Mucosa of gallbladder (tissue), 1 donor: ENCODE measurements at regions not wholly inside any gene's neighbourhood (a gene's known extent, or its start where the extent isn't known, plus 50 kb on each side); places are given as distances from the start of the nearest gene placed in this dataset.

Experiments
- DNase-seq: peaks from one replicate; pipeline ENCODE4 v3.0.0-alpha.2; 2020; ENCODE audit warnings: low spot score
- donor health status: DM: no; HTN: no; CAD: no.

DNA sequence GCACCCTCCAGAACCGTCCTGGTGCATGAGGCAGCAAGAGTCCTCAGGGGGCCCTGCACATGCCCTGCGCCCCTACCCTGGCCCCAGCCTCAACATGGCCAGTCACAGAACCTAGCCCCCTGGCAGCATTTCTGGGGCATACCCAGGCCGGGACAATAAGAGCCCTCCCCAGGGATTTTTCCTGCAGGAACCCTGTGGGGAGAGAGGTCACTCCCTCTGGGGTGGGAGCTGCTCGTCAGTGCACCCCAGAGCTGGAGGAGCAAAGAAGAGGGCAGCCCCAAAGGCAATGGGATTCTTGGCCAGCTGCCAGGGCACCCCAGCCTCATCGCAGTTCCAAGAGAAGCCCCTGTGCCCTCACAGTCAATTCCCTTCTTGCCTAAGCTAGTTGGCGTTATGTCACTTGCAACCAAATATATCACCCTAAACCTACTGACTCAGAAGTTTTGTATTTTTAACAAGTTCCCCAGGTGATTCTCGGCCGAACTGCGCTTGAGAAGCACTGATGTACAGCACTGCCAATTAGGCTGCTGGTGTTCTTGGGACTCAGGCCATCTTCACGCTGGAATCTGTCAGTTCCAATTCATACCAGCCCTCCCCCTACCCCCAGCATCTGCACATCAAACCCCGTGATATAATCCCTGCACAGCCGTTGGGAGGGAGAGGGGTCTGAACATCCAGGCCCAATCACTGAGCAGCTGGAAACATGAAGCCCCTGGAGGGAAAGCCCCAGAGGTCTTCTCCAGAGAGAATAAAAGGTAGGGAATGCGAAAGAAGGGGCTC lies 87.5 kb upstream of the PRR20G start:
- DNase-seq, result no peak

DNA sequence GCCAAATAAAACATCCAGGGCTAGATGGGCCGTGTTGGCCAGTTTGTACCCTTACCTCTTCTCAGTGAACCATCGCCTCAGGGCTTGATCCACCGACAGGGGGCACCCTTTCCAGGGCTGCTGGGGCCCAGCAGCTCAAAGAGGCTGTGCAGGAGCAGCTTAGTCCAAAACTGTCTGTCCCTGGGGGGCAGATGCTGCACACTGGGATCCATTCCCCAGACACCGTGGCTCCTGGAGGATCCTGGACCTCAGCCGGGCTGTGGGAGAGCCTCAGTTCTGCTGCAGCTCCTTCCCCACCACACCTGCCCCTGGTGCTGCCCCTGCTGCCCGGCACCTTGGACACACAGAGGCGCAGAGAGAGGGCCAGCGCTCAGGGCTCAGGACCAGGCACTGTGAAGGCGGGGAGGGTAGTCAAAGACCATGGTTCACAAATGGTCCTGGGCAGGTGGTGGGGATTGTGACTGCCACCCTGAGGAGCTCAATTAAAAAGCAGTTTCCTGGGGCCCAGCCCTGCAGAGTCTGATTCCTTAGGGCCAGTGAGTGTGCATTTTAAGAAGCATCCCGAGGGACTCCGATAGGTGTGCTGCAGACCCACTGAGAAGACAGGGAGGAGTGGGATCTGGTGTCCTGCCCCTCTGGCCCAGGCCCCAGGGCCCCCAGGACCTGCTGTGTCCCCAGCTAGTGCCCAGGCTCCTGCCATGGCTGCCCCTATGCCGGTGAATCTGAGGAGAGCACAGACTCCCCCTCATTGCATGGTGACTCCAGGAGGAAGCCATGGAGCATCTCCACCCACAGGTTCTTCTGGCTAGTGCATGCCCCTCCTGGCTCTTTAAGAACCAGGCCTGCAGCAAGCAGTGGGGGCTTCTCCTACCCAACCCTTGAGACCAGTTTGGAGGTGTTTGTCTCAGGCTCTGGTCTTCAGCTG lies 86.5 kb upstream of the PRR20G start:
- DNase-seq, result no peak

GRCh38 chr3:127373441-127374085 lies 85.7 kb upstream of the PRR20G start:
- DNase-seq, result no peak

DNA sequence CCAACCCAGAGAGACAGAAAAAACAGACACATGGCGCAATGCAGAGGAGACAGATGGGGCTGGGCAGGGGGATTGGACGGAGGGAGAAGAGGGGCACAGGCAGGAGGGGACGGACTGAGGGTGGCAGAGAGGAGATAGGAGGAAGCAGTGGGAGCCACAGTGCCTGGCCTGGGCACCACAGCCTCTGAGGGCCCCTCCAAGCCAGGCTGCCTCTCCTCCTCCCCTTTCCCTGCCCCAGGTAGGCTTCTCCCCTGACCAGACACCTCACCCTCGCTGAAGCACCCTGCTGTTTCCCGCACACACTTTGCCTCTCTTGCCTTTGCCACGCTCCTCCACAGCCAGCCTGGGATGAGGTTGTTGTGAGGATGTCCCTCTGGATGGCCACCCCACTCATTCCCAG lies 84.0 kb upstream of the PRR20G start:
- DNase-seq, result no peak

DNA sequence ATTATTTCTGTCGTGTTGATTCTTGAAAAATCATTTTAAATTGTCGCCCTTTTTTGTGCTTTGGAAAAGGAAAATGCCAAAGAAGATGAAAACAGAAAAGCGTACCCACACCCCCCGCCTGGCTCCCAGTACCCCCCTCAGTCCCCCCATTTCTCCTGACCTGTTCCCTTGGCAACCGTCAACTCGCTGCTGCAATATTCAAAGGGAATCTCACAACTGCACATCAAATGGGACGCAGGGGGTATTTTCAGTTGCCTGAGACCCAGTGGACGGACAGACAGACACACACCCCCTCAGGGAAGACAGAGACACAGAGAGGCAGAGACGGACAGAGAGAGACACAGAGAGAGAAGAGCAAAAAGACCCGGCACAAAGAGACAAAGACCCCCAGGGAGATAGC lies 83.5 kb upstream of the PRR20G start:
- DNase-seq, result no peak

DNA sequence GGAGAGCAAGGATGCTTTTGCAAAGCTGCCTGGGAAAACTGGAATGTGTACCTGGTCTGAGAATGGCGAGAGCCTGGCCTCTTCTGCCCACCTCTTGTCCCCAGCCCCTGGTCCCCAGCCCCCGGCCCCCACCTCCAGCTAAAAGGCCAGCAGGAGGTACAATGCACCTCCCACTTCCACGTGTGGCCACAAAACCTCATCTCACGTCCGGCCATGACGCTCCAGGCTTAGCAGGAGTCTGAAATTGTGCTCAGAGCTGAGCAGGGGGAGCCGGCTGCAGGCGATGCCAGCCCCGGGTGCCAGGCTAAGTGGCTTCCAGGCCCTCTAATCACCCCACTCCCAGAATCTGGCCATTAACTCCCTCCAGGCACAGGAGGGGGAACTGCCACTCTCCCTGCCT lies 83.1 kb upstream of the PRR20G start:
- no peak for DNase-seq

DNA sequence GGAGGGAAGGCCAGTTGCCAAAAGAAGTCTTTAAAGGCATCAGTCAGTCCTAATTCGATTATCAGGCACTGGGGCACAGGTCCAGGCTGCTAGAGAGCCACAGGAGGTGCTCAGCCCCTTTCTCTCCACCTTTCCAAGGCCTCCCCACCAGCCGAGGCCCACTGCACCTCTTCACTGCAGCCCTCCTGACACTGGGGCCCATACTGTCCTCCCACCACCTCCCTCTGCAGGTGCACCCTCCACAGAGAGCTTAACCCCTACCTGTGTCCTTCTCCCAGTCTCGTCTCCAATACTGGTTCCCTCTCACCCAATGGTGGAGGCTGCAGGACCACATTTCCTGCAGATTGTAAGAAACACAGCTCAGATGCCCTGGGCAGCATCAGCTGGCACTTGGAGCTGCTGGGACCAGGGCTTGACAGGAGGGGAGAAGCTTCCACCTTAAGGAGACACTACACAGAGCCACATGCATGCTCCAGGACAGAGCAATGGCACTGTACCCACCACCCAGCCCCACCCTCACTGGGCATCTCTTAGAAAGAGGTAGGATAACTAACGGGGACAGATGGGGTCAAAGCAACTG lies 81.6 kb upstream of the PRR20G start:
- no peak for DNase-seq

DNA sequence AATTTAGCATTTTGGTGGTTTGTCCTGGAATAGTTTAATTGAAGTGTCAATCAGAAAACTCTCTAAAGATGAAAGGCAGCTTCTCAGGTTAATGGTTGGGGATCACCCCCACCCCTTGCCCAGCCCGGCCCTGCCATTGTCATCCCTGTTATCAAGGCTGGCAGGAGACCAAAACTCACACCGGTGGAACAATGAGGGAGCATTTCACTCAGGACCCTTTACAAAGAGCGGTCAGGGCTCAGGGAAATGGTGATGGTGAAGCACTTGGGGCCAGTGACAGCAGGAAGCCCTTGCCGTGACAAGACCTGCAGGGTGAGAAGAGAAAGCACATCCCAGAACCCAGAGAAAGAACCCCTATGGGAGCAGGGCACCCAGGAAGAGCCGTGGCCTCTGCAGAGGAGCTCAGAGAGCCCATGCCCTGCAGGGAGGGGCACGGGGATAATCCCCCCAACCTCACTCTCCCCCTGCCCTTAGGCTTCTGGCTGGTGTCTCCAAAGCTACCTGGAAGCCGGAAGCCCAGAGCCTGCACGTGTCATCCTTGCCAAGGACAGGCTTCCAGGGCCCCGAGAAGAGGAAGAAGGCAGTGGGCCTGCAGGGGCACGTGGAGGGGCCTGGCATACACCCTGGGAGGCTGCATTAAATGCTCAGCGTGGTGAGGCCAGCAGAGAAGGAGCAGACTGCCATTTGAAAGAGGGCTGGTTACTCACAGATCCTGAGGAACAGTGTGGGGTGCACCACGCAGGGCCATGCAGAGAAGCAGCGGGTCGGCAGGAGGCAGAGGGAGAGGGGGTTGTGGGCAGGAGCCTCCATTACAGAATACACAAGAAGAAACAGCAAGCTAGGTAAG lies 80.6 kb upstream of the PRR20G start:
- no peak for DNase-seq

GRCh38 chr3:127367593-127367992 lies 79.7 kb upstream of the PRR20G start:
- DNase-seq, result no peak

DNA sequence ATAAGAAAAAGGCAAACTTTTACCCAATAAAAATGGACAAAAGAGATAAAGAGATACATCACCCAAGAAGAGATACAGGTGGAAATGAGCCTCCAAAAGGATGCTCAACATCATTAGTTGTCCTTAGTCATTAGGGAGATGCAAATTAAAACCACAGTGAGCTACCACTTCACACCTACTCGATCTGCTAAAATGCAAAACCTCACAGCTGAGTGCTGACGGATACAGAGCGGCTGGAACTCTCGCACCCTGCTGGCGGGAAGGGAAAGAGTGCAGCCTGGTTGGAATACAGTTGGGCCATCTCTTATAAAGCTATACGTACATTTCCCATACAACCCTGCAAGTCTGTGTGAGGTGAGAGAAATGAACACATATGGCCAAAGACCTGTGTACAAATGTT lies 78.5 kb upstream of the PRR20G start:
- no peak for DNase-seq

DNA sequence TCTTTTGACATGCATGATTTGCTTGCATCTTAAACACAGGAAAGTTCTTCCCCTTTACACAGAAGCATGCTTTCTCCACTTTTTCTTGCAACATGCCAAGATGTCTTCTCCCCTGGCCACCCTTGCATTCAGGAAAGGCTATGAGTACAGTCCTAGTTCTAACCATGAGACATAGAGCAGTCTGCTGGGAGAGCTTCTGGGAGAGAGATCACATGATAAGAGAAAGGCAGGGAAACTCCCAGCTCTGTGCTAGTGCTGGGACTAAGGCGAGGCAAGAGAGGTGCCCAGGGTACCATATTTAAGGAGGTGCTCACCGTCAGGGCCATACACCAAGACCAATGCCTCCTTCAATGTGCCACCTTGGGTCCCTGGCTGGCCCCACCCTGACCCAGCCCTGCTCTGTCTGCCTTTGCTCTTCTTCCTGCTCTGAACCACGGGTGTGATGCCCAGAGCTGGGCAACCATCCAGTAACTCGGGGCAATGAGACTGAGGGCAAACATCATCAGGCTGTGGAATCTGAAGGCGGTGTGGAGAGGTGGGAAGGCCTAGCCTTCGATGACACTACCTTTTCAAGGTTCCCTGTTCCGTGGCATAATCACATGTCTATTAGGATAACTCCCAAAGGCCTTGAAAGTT lies 77.4 kb upstream of the PRR20G start:
- peak; percentile 35 for DNase-seq

DNA sequence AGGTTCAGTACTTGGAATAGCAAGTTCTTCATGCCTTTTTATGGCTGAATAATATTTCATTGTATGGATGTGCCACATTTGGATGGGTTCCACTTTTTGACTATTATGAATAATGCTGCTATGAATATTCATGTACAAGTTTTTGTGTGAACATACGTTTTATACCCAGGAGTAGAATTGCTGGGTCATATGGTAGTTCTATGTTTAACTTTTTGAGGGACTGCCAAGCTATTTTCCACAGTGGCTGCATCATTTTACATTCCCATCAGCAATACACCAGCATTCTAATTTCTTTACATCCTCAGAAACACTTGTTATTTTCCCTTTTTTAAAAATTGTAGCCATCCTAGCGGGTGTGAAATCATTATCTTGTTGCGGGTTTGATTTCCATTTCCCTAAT lies 76.0 kb upstream of the PRR20G start:
- DNase-seq, result no peak

DNA sequence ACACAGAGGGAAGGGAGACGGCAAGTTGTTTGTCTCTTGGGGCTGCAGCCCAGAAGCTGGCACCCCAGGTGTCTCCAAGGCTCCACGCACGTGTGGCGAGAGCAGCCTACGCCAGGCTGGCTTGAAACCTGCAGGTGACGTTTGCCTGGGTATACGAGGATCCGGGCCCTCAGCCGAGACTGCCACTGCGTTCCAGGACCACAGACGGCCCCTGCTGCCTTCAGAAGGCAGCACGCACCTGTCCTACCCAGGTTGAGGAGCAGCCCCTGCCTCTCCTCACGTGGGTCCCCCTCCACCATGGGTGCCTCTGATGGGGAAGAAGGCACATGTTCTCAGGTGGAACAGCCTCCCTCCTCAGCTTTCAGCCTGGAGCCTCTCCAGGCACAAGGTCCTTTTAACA lies 75.3 kb upstream of the PRR20G start:
- no peak for DNase-seq

- DNase-seq, result no peak
Observed at GRCh38 chr3:127360647-127361046, 72.8 kb upstream of the PRR20G start.

GRCh38 chr3:127358641-127359040 lies 70.8 kb upstream of the PRR20G start:
- no peak for DNase-seq

DNA sequence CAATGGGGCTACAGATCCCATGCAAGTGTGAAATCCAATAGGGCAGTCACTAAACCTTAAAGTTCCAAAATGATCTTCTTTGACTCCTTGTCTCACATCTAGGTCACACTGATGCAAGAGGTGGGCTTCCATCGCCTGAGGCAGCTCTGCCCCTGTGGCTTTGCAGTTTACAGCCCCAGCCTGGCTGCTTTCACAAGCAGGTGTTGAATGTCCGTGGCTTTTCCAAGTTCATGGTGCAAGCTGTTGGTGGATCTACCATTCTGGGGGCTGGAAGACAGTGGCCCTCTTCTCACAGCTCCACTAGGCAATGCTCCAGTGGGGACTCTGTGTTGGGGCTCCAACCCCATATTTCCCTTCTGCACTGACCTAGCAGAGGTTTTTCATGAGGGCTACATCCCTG lies 68.5 kb upstream of the PRR20G start:
- no peak for DNase-seq

- peak; percentile 6 for DNase-seq
Observed at GRCh38 chr3:127354761-127355160, 66.9 kb upstream of the PRR20G start.

DNA sequence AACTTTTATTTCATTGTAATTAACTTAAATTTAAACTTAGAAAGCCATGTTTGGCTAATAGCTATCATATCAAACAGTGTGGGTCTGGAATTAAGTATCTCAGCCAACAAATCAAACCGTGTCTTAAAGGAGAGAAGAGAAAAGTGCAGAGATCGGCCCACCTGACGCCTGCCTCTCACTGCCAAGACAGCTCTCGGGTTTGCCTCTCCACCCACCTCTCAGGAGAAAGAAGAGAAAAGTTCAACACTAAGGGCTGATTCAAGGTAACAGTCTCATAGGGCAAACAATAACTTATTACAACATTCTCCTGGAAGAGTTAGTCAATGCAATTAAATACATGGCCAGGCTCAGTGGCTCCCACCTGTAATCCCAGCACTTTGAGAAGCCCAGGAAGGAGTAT lies 64.8 kb upstream of the PRR20G start:
- no peak for DNase-seq

- no peak for DNase-seq
Observed at GRCh38 chr3:127351775-127352350, 64.0 kb upstream of the PRR20G start.

- no peak for DNase-seq
Observed at GRCh38 chr3:127351321-127351720, 63.5 kb upstream of the PRR20G start.
